ENCODE measurements at regions not wholly inside any gene's neighbourhood (a gene's known extent, or its start where the extent isn't known, plus 50 kb on each side); places are given as distances from the start of the nearest gene placed in this dataset.

DNA sequence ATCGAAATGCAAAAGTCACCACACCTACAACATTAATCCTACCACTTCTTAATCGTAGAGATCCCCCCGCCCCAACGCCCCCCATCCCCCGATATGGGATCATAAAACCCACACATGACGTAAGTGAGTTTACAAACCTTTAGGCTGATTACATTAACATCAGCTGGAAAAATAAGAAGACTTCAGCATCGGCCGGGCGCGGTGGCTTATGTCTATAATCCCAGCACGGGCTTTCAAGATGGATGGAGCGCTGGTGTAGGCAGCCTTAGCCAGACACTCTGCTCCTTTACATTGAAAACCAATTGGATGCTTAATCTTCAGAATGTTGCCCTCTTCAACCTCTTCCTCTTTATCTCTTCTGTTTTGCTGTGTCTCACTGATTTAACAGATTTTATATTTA, 1376.0 kb downstream of the MAT2B start:
- DNase-seq (ENCODE audit: extremely low read depth in 1 of 2, low read depth in 1 of 2): no peak

DNA sequence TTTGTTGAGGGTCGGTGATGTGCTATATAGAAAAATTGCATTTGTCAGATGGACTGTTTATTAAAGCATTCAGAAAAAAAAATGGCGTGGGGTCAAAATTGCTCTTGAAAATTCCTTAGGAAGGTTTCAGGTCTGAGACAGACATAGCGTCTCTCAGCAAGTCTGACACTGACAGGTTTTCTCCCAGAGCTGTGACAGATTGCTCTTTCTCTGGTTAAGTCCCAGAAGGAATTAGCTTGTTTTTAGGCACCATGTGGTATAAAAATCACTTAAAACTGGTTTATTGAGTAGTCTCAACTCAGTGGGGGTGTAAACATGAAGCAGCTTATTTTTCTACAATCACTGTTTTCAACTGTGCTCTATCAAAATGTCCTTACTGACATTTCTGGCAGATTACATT, 1379.8 kb downstream of the MAT2B start:
- DNase-seq (ENCODE audit: extremely low read depth in 1 of 2, low read depth in 1 of 2): no peak

GRCh38 chr5:164893071-164893470, 1387.7 kb downstream of the MAT2B start:
- DNase-seq (ENCODE audit: extremely low read depth in 1 of 2, low read depth in 1 of 2): no peak

DNA sequence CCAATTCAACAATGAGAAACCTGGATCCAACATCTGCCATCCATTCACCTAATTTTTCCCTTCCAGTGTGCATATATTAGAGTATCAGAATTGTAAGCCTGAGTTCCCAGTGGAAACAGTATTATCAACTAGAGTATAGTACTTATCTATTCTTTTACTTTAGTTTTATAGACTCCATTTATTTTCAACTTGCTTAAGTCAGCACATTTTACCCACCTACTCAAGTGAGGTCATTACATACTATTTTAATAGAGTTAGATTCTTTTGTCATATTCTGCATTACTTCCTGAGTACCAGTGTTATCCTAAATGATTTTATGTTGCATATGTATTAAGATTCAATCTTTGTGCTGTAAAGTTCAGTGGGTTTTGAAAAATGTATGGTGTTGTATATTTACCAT, 1393.3 kb downstream of the MAT2B start:
- DNase-seq (ENCODE audit: extremely low read depth in 1 of 2, low read depth in 1 of 2): no peak

- DNase-seq (ENCODE audit: extremely low read depth in 1 of 2, low read depth in 1 of 2): no peak
Measured at GRCh38 chr5:164909673-164910072, 1404.3 kb downstream of the MAT2B start.

DNA sequence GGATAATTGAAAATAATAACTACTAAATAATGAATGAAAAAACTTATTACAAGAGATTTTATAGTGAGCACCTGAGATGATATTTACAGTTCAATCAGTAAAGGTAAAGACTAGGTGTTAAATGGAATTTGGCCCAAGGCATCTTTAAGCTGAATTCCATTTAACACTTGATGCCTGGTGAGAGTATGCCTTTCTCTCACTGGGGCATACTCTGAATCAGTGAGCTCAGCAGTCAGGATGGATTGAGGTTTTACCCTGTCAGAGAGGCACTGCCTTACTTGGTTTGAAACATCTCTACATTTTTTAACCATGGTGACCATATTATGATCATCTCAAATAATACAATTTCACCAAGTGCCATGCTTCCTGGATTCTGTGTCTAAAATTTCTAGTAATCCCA, 1416.3 kb downstream of the MAT2B start:
- no peak for DNase-seq (ENCODE audit: extremely low read depth in 1 of 2, low read depth in 1 of 2)

- no peak for DNase-seq (ENCODE audit: extremely low read depth in 1 of 2, low read depth in 1 of 2)
Measured at GRCh38 chr5:164934039-164934438, 1428.6 kb downstream of the MAT2B start.

DNA sequence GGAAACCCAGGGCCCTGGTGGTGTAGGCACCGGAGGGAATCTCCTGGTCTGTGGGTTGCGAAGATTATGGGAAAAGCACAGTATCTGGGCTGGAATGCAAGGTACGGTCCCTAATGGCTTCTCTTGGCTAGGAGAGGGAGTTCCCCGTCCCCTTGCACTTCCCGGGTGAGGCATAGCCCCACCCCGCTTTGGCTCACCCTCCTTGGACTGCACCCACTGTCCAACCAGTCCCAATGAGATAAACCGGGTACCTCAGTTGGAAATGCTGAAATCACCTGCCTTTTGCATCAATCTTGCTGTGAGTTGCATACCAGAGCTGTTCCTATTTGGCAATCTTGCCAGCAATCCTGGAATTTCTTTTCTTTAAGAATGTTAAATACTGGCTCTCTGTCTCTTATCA, 1429.1 kb downstream of the MAT2B start:
- no peak for DNase-seq (ENCODE audit: extremely low read depth in 1 of 2, low read depth in 1 of 2)

DNA sequence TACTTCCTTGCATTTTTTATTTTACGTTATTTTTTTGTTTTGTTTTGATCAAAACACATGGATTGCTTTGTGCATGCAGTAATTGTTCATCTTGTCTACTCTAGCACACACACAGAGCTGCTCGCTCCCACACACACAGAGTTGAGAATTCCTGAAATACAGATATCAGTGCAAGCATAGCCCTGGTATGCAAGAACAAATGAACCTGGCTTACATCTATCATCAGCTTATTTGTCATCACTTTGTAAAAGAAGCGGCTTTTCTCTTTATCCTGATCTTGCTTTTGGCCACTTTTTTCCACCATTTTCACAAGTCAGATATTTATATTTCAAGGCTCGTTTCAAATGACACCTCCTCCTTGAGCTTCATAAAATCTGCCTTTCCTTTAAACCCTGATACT, 1435.7 kb downstream of the MAT2B start:
- no peak for DNase-seq (ENCODE audit: extremely low read depth in 1 of 2, low read depth in 1 of 2)

- DNase-seq (ENCODE audit: extremely low read depth in 1 of 2, low read depth in 1 of 2): no peak
Measured at GRCh38 chr5:164950927-164951326, 1445.5 kb downstream of the MAT2B start.

DNA sequence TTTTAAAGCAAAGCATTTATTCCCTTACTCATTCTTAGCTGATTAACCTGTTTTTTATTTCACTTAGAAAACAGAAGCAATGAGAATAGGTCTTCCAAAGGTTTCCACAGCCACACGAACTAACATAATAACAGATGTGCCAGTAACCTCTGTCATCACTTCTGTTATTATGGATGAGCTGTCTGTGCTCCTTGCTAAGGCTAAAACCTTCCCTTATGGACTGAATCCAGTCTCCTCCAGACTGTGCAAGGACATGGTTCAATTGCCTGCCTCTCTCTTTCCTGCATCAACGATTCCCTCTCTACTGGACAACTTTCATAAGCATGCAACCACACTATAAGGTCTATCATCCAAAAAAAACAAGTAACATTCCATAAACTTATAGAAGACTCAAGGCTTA, 1446.2 kb downstream of the MAT2B start:
- no peak for DNase-seq (ENCODE audit: extremely low read depth in 1 of 2, low read depth in 1 of 2)

DNA sequence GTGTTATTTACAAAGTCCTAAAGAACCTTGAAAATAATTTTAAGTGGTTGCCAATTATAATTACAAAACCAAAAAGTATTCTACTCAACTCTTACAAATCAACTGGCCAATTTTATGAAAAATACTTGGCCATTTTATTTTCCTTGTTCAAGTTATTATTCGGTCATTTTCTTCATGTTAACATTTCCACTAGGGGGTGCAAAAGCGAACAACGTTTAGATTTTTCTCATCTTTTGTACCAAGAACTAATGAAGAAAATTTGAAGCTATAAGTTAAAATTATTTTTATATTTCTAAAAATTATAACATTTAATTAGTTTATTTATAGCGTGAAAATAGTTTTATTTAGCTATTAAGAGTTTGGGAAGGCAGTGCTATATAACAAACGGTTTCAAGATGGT, 1453.3 kb downstream of the MAT2B start:
- DNase-seq (ENCODE audit: extremely low read depth in 1 of 2, low read depth in 1 of 2): no peak

DNA sequence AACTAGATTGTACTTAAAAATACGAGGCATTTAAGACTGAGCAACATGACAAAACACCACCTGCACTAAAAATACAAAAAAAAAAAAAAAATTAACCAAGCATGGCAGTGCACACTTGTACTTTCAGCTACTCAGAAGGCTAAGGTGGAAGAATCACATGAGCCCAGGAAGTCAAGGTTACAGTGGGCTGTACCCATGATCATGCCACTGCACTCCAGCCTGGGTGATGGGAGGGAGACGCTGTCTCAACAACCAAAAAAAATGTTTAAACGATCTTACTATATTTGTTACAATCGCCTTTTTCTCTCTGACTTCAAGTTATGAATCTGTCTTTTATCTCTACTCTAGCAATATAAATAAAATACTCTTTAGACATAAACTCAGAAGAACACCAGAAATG, 1454.3 kb downstream of the MAT2B start:
- no peak for DNase-seq (ENCODE audit: extremely low read depth in 1 of 2, low read depth in 1 of 2)

- no peak for DNase-seq (ENCODE audit: extremely low read depth in 1 of 2, low read depth in 1 of 2)
Measured at GRCh38 chr5:164962329-164962961, 1457.0 kb downstream of the MAT2B start.

GRCh38 chr5:164966611-164967010, 1461.2 kb downstream of the MAT2B start:
- no peak for DNase-seq (ENCODE audit: extremely low read depth in 1 of 2, low read depth in 1 of 2)

DNA sequence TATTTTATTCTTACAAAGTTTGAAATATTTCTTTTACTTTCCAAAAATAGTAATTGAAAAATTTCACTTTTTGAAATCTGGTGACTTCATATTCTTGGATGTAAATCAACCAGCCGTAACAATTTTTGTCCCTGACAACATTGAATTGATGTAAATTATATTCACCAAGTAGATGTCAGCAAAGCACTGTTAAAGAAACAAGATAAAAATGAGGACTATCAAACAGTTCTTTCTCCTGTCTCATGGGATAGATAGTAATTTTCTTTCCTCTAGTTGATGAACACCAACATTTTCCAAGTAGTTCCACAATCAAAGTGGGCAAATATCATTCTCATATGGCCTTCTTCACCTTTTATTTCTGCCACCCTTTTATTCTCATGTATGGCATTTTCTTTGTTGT, 1461.9 kb downstream of the MAT2B start:
- DNase-seq (ENCODE audit: extremely low read depth in 1 of 2, low read depth in 1 of 2): no peak

DNA sequence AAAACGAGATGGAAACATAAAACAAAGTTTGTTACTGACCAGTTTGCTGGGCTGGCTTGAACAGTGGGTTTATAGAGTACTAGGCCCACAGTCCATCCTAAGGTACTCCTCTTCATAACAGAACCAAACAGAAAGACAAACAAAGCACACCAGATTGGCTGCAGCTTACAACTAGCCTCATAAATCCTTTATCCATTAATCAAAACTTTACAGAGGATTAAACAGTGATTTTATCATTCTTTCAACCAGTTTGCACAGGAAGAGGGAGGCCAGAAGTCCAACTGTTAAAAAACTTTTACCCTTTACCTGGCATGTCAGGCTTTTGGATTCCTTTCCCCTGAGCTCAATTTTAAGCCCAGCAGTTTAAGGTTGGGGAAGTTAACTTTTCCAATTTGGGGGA, 1467.6 kb downstream of the MAT2B start:
- DNase-seq (ENCODE audit: extremely low read depth in 1 of 2, low read depth in 1 of 2): no peak

- no peak for DNase-seq (ENCODE audit: extremely low read depth in 1 of 2, low read depth in 1 of 2)
Measured at GRCh38 chr5:164975986-164976385, 1470.6 kb downstream of the MAT2B start.

DNA sequence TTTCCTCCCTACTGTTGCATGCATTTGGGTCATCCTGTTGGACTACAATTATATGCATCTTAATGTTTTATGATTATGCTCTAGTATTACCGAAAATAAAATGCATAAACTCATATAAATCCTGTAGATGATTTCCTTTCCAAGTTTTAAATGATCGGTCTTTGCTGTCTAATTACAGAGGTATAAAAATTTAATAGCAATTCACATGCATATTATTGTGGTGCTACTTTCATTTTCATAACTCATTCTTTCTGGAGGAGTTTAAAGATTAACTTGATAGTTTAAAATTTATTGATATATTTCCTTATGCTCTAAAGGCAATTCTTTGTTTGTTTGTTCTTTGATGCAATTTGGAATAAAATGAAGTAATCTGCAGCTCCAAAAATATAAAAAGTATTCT, 1475.1 kb downstream of the MAT2B start:
- DNase-seq (ENCODE audit: extremely low read depth in 1 of 2, low read depth in 1 of 2): no peak

DNA sequence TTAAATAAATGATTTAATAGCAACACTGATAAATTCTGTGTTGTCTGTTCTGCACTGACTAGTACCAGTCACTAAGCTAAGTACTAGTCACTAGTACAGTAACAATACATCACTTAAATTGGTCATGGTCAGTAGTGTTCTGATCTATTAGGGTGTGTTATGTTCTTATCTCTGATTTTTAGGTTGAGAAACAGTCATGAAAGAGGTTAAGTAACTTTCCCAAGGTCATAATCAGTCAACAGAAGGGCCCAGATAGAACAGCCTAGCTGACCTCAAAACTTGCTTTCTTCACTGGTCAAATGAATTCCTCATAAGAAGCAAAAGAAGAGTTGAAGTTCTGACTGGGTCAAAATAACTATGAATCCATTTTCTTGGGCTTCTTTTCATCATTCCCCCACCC, 1492.7 kb downstream of the MAT2B start:
- no peak for DNase-seq (ENCODE audit: extremely low read depth in 1 of 2, low read depth in 1 of 2)

GRCh38 chr5:164998590-164998989, 1493.2 kb downstream of the MAT2B start:
- DNase-seq (ENCODE audit: extremely low read depth in 1 of 2, low read depth in 1 of 2): no peak

- DNase-seq (ENCODE audit: extremely low read depth in 1 of 2, low read depth in 1 of 2): no peak
Measured at GRCh38 chr5:165000479-165001190, 1495.2 kb downstream of the MAT2B start.

- DNase-seq (ENCODE audit: extremely low read depth in 1 of 2, low read depth in 1 of 2): no peak
Measured at GRCh38 chr5:165003283-165003682, 1497.9 kb downstream of the MAT2B start.
